ENCODE measurements at regions not wholly inside any gene's neighbourhood (a gene's known extent, or its start where the extent isn't known, plus 50 kb on each side); places are given as distances from the start of the nearest gene placed in this dataset.

DNA sequence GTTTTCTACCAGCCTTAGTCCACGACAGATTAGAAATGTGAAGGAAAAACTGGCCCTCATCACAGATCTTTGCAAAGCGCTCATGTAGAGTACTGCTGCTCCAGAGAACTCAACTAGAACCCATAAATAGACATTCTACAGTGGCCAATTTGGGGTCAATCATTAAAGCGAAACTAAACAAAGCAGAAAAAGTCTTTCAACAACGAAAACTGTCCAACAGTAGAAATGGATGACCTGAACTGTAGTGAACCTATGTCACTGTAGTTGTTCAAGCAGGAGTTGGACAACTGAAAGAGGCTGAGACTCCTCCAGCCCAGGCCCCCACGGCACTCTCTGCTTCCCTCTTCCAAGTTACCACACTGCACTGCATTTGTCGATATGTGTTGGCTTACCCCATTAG lies 472.6 kb downstream of the BCAT1 start:
- H3K27me3 ChIP-seq (ENCODE audit: control insufficient read depth, insufficient read depth, low read length), result no peaks in the 10 kb centered on the region
- TF ChIP-seq, protein P1, sequence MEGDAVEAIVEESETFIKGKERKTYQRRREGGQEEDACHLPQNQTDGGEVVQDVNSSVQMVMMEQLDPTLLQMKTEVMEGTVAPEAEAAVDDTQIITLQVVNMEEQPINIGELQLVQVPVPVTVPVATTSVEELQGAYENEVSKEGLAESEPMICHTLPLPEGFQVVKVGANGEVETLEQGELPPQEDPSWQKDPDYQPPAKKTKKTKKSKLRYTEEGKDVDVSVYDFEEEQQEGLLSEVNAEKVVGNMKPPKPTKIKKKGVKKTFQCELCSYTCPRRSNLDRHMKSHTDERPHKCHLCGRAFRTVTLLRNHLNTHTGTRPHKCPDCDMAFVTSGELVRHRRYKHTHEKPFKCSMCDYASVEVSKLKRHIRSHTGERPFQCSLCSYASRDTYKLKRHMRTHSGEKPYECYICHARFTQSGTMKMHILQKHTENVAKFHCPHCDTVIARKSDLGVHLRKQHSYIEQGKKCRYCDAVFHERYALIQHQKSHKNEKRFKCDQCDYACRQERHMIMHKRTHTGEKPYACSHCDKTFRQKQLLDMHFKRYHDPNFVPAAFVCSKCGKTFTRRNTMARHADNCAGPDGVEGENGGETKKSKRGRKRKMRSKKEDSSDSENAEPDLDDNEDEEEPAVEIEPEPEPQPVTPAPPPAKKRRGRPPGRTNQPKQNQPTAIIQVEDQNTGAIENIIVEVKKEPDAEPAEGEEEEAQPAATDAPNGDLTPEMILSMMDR (IDR thresholded peaks at IDR 0.05; ENCODE audit: insufficient read depth, low read length, poor library complexity, severe bottlenecking), result no peak
- no peaks in the 10 kb centered on the region for H3K36me3 ChIP-seq (ENCODE audit: control insufficient read depth, insufficient read depth, low read length)
- no peak overlapping the region for H3K4me3 ChIP-seq (ENCODE audit: low read depth, low read length)
- no peak for DNase-seq (ENCODE audit: low read depth)

DNA sequence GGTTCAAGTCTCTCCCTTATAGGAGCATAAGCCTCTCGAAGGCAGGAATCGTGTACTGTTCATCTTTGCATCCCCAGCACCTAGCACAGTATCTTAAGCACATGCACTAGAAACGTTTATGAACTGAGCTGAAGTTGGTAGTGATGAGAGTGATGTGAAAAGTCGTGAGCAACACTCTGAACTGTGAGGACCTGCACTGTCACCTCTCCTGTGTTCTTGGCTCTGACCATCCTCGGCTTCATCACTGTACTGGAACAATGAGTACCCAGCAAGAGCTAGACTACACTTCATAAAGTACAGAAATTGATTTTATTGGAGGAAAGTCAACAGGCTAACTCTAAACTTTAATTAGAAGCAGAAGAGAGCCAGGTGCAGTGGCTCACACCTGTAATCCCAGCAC lies 473.6 kb downstream of the BCAT1 start:
- Histone ChIP-seq H3K36me3 (ENCODE audit: control insufficient read depth, insufficient read depth, low read length) (no peaks in the 10 kb centered on the region), H3K4me3 (ENCODE audit: low read depth, low read length) (no peak overlapping the region), H3K27me3 (ENCODE audit: control insufficient read depth, insufficient read depth, low read length) (no peaks in the 10 kb centered on the region)
- DNase-seq (ENCODE audit: low read depth), result no peak
- TF ChIP-seq, protein P1 (IDR thresholded peaks at IDR 0.05; ENCODE audit: insufficient read depth, low read length, poor library complexity, severe bottlenecking), result no peak

DNA sequence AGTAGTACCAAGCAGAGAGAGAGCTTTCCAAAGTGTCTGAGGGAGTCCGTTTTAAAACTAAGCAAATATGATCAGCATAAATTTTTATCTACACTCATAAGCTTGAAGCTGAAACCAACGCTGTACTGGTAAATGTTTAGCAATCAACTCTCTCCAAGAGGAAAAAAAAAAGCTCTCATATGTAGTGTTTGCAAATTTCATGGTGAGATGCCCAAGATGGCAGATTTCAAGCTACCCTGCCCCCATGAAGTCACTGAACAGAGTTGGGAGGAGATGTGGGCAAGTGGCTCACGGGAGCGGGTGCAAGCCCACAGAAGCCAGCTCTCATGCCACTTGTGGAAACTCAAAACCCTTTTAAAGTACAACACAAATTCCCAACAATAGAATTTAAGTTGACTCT lies 475.8 kb downstream of the BCAT1 start:
- DNase-seq (ENCODE audit: low read depth), result no peak
- no peak overlapping the region for H3K4me3 ChIP-seq (ENCODE audit: low read depth, low read length)
- no peaks in the 10 kb centered on the region for H3K36me3 ChIP-seq (ENCODE audit: control insufficient read depth, insufficient read depth, low read length)
- H3K27me3 ChIP-seq (ENCODE audit: control insufficient read depth, insufficient read depth, low read length), result no peaks in the 10 kb centered on the region
- TF ChIP-seq, protein P1 (IDR thresholded peaks at IDR 0.05; ENCODE audit: insufficient read depth, low read length, poor library complexity, severe bottlenecking), result no peak

DNA sequence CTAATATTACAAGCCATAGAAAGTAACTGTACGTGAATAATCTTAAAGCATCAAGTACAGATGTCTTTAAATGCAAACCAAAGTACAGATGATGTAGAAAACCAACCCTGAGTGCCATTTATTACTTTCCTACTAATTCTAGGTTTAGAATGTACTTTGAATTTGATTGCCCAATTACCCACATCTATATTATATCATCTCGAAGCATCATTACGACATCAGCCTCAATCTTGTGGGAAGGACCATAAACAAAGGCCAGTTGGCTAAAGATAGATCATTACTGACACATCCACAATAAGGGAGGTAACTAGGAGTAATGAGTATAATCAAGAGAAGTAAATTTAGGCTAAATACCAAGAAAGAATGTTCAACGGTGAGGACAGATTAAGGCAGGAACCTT lies 478.9 kb downstream of the BCAT1 start:
- TF ChIP-seq, protein P1 (IDR thresholded peaks at IDR 0.05; ENCODE audit: insufficient read depth, low read length, poor library complexity, severe bottlenecking), result no peak
- Histone ChIP-seq H3K27me3 (ENCODE audit: control insufficient read depth, insufficient read depth, low read length) (no peaks in the 10 kb centered on the region), H3K4me3 (ENCODE audit: low read depth, low read length) (no peak overlapping the region), H3K36me3 (ENCODE audit: control insufficient read depth, insufficient read depth, low read length) (no peaks in the 10 kb centered on the region)
- no peak for DNase-seq (ENCODE audit: low read depth)

DNA sequence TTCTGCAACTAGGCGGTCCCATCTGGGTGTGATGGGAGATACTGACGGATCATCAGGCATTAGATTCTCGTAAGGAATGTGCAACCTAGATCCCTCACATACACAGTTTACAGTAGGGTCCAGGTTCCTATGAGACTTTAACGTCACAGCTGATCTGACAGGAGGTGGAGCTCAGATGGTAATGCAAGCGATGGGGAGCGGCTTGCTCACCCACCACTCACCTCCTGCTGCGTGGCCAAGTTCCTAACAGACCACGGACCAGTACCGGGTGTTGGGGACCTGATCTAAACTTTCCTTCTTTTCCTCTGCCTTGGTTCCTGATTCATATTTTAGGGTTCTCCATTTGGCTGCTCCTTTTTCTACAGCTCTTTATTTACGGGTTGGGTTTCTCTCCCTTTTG lies 479.8 kb downstream of the BCAT1 start:
- Histone ChIP-seq H3K4me3 (ENCODE audit: low read depth, low read length) (no peak overlapping the region), H3K36me3 (ENCODE audit: control insufficient read depth, insufficient read depth, low read length) (no peaks in the 10 kb centered on the region), H3K27me3 (ENCODE audit: control insufficient read depth, insufficient read depth, low read length) (no peaks in the 10 kb centered on the region)
- TF ChIP-seq, protein P1 (IDR thresholded peaks at IDR 0.05; ENCODE audit: insufficient read depth, low read length, poor library complexity, severe bottlenecking), result no peak
- no peak for DNase-seq (ENCODE audit: low read depth)

DNA sequence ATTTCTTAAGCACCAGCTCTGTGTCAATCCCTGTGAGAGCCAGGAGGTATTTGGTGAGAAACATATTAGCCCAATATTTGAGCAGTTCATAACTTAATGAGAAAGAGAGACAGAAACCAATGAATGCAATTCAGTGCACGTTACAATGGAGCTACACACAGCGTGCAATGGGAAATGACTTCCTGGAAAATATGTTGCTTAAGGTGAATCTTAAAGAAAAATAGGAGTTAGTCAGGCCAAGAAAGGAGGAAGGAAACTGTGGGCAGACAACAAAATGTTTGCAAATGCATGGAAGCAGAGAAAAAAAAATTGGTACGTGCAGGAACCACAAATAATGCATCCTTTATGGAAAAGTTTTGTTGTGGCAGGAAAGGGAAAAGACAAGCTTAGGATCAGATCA lies 481.7 kb downstream of the BCAT1 start:
- TF ChIP-seq, protein P1 (IDR thresholded peaks at IDR 0.05; ENCODE audit: insufficient read depth, low read length, poor library complexity, severe bottlenecking), result no peak
- DNase-seq (ENCODE audit: low read depth), result no peak
- Histone ChIP-seq H3K36me3 (ENCODE audit: control insufficient read depth, insufficient read depth, low read length) (no peaks in the 10 kb centered on the region), H3K4me3 (ENCODE audit: low read depth, low read length) (no peak overlapping the region), H3K27me3 (ENCODE audit: control insufficient read depth, insufficient read depth, low read length) (no peaks in the 10 kb centered on the region)

All from kidney epithelial cell (primary cell).